ENCODE measurements at regions not wholly inside any gene's neighbourhood (a gene's known extent, or its start where the extent isn't known, plus 50 kb on each side); places are given as distances from the start of the nearest gene placed in this dataset.
"Not testable (repeated sequence)": the region's sequence is repeated elsewhere in the genome, so short reads cannot be mapped to it uniquely, and the experiment has no call there.

DNA sequence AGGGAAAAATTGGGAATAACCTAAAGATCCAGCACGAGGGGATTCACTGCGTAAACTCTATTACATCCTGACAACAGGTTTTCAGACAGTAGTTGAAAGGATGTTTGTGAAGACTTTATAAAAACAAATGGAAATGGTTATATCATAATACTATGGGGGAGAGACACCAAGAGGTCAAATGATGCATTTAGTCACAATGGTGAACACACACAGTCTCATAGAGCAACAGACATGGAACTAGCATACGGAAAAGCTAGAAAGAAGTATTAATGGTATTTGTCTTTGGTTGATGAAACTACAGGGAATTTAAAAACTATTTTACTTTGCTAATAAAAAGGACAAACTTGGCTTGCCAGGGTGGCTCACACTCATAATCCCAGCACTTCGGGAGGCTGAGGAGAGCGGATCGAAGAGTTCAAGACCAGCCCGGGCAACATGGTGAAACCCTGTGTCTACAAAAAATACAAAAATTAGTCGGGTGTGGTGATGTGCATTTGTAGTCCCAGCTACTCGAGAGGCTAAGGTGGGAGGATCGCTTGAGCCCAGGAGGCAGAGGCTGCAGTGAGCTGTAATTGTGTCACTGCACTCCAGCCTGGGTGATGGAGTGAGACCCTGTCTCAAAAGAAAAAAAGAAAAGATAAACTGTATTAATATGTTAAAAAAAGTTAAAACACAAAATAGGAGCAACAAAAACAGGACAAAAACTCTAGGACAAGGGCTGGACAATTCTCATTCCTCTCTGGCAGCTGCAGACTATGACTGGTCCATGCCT lies 94.8 kb downstream of the MYCN start:
- no peak for DNase-seq (ENCODE audit: low spot score)

DNA sequence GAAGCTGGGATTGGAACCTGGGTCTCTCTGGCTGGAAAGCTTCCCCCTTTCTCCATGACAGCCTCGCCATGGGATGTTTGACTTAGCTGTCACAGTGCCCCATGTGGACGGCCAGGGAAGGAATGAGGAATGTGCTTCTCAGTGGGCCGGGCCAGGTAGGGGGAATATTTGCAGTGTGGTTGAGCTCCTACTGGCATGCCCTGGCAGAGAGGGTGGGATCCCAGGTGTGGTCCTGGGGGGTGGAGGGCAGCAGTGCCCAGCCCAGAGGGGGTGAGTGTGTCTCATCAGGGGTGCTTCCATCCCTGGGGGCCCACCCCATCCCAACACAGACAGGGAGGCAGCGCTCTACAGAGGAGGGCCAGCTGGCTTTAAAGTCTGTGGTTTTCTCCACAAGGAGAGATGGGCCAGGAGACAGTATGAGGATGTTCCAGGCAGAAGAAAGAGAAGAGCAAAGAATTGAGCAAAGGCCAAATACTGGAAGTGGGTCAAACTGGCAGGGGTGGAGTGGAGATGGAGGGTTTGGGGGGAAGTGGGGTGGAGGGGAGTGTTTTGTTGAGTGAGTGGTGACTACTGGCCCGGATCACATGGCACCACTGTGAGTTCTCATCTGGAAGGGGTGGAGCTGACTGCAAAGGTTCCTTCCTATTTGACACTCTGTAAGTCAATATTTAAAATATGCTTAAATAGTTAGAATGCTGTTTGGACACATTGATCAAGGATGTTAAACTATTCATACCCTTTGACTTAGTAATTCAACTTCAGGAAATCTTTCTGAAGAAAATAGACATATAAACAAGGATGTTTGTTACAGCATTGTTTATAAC lies 94.0 kb downstream of the MYCN start:
- no peak for DNase-seq (ENCODE audit: low spot score)

DNA sequence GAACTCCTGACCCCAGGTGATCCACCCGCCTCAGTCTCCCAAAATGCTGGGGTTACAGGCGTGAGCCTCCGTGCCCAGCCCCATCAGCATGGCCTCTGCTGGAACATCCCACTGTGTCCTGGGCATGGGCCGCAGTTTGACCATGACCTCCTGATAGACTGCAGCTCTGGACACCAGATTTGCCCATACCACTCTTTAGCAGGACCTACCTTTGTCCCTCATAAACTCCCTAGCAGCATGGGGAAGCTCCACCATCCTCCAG lies 92.6 kb downstream of the MYCN start:
- DNase-seq (ENCODE audit: low spot score) = no peak

DNA sequence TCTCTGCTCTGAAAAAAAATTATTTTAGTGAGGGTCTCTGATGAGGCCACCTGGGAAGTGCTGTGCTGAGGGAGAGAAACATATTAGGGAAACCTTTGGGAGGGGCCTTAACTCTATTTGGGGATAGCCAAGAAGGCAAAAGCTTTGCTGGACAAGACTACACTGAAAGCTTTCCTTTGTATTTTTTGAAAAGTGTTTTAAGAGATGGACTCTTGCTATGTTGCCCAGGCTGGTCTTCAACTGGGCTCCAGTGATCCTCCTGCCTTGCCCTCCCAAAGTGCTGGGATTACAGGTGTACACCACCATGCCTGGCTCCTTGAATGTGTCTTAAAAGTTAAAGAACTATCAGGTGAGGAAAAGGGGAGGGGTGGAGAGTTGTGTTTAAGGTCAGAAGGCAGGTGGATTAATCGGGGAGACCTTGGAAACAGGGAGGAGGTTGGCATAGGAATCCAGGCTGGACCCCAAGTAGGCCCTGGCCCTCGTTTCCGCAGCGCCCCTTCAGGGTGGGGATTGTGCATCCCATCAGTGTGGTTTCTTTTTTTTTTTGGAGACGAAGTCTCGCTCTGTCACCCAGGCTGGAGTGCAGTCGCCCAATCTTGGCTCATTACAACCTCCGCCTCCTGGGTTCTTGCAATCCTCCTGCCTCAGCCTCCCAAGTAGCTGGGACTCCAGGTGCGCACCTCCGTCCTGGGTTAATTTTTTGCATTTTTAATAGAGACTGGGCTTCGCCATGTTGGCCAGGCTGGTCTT lies 92.1 kb downstream of the MYCN start:
- no peak for DNase-seq (ENCODE audit: low spot score)

DNA sequence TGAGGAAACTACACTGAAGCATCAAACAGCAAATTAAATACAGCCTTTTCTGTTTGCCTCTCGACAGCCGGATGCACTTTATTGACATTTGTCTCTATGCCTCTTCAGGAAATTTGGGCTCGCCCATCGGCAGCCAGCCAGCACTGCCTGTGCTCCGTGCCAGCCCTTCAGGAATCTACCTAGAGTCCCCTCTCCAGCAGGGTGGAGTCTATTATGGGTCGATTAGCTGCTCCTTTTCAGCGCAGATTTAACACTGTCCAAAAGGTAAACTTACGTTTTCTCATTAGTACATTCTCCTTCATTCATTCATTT lies 91.5 kb downstream of the MYCN start:
- DNase-seq (ENCODE audit: low spot score) = no peak

DNA sequence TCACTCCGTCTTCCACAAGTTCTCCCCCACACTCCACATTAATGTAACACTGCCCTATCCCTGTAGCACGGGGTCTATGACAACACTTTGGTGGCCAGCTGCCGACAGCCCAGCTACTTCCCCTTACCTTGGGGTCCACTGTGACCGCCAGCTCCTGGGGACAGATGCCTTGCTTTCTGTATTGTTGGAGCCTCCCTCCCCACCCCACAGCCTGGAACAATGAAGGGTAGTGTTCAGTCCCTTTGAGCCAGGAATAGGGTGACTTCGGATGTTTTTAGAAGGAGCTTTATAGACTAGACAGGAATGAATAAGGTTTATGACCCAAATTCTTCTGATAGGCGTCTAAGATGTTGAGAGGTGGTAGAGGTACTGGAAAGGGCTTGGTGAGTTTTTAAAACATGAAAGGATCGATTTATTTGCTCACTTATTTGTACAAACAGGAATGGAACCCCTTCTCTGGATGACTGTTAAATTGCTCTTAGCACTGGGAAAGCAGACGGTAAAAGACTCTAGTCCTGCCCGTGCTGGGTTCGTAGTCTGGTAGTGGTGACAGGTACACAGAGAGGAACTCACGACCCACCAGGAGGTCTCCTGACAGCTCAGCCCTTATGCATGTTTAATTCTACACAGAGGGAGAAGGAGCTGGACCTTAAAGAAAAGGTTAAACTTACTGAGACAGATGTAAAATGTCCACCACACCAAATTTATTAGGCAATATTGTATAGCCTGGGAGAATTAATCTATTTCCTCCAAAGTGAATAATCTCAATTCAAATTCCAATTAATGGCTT lies 90.9 kb downstream of the MYCN start:
- DNase-seq (ENCODE audit: low spot score) = no peak

DNA sequence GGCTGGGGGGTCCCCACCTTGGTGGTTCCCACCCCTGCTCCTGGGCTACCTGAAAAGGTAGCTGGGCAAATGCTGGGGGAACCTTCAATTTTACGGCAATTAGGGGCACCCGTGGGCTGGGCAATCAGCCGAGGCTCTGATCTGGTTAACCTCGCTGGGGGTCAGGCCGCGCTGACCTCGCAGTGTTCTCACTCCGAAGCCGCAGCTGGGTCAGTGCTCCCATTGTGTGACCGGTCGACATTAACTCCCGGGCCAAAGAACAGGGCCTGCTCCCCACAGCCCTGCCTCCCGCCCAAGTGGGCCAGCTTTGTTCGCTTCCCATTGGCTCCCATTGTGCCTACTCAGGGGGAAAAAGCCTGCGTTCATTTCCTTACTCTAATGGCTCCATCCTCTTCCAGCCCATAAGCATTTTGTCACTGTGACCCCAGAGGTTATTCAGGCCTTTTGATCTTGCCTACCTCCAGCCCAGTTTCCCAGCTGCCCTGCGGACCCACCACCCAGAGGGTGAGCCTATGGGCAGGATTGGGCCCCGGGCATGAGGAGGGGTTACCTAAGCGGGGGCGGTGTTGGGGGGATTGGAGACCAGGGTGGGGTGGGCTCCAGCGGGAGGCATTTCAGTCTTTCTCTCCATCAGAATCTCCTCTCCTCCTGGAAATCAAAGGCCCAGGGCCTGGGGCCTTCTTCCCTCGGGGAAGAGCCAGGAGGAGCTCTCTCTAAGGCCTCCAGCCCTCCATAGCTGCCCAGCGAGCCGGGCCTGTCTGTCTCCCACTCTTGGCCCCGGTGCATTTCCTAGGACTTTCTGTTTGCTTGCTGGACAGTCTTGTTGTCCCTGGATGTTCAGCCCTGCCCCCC lies 90.1 kb downstream of the MYCN start:
- no peak for DNase-seq (ENCODE audit: low spot score)

DNA sequence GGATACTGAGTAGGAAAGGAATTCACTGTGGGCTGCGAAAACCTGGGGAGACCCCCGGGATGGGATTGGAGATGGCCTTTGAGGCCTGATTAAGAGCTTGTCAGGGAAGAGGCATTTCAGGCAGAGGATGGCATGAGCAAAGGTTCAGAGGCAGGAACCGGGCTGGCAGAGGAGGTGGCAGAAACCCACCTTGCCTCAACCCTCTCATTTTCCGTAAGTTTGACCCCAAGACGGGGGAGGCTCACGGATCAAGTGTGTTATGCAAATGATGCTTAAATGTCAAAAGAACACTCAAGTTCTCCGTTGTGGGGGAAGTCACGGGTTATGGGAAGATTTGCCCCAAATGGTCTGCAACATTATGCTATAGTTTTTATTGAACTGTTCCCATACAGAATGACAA lies 88.3 kb downstream of the MYCN start:
- no peak for DNase-seq (ENCODE audit: low spot score)

DNA sequence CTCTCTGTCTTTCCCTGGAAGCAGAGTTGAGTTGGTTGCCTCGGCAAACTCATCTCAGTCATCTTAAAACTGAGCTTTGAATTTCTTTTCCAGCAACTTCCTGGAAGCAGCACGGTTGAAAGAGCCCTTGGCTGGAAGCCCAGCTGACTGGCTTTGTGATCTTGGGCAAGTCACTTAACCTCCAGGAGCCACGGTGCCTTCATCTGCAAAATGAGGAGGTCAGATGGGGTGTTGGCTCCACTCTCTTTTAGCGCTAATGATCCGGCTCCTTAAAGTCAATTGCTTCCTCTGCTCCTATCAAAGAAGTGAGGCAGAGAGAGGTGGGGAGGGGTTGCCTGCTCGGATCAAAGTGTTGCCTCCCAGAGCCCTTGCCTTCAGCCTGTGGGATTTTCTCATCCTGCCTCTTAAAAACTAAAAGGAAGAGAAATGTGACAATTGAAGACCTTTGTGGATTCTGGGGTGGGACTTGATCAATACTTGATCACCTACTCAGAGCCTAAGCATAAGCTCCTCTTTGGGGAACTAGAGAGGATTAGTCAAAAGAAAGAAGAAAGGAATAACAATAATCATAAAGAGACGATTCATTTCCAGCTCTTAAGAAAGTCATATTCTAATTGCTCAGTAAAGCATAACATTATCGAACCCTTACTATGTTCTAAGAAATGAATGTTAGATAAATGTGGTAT lies 86.6 kb downstream of the MYCN start:
- no peak for DNase-seq (ENCODE audit: low spot score)

DNA sequence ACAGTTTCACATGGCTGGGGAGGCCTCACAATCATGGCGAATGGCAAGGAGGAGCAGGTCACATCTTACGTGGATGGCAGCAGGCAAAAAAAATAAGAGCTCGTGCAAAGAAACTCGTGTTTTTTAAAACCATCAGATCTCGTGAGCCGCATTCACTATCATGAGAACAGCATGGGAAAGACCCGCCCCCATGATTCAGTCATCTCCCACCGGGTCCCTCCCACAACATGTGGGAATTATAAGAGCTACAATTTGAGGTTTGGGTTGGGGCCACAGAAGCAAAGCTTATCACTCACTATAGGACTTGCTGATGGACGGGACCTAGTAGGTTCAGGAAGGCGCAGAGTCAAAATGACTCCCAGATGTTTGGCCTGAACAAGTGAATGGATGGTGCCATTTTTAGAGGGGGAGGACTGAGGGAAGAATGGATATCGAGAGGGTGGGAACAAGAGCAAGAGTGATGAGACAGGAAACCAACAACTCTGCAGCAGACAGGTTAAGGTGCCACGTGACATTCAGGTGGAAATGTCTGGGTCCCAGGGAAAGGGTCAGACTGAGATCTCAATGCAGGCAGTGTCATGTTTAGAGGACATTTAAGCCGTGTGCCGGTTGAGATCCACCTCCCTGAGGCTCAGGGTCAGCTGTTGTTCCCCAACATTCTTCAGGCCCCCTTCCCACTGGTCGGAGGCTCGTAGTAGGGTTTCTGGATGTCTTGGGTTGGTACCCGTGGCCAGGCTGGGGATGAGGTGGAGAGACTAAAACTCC lies 85.7 kb downstream of the MYCN start:
- DNase-seq (ENCODE audit: low spot score) = no peak

DNA sequence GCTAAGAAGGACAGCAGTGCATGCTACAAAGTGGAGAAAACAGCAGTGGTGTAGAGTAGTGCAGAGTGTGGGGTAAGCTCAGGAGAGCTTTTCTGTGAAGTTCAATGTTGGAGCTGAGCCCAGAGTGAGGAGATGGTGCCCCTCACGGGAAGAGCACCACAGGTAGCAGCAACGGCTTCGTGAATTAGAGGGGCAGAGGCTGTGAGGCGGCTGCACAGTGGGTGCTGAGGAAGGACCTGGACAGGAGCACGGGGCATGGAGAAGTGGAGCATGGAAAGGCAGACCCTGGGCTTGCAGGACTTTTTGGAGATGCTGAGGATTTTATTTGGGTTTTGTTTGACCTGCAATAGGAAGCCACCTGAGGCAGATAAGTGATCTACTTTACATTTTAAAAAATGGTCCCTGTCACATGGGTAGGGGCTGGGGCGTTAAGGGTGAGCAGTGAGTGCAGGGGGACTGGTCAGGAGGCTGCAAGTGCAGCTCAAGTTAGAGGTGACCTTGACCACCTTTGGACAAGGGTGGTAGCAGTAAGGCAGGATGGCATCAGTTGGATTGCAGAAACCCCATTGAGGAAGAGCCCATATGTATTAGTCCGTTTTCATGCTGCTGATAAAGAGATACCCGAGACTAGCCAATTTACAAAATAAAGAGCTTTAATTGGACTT lies 85.0 kb downstream of the MYCN start:
- no peak for DNase-seq (ENCODE audit: low spot score)

DNA sequence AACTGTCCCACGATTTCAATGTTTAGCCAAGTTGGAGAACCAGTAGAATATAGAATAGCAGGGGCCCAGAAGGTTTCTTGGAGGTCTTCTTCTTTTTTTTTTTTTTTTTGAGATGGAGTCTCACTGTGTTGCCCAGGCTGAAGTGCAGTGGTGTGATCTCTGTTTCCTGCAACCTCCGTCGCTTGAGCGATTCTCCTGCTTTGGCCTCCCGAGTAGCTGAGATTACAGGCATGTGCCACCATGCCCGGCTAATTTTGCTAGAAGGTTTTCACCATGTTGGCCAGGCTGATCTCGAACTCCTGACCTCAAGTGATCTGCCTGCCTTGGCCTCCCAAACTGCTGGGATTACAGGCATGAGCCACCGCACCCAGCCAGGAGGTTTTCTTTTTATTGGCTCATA lies 84.3 kb downstream of the MYCN start:
- DNase-seq (ENCODE audit: low spot score) = not testable (repeated sequence)

DNA sequence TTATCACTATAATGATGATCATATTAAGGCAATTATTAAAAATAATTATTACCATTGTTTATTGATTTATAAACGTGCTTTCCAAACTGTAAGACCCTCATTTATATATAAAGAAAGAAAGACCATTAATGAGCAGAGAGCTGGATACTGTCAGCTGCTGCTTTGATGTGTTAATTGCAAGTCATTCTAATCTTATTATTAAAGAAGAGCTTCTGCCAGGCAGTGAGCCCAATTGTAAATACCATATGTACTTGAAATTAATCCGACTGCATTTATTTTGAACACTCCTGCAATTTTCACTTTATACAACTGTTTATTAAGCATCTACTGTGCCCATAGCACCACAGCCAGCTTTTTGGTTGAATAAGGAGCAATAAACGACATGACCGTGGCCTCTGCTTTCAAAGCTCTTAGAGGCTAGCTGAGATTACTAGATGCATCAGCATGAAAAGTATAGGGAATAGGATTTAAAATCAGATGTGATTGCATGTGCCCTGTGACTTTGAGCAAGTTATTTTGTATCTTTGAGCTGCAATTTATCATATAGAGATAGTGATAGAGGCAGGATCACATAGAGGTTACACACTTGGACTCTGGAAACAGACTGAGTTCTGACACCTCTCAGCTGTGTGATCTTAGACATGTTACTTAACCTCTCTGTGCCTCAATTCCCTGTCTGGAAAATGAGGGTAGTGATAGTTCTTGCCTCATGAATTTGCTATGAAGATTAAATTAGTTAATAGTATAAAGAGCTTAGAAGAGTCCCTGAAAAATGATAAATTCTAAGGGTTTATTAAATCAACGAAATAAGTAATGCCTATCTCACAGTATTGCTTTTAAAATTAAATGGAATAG lies 83.4 kb downstream of the MYCN start:
- no peak for DNase-seq (ENCODE audit: low spot score)

DNA sequence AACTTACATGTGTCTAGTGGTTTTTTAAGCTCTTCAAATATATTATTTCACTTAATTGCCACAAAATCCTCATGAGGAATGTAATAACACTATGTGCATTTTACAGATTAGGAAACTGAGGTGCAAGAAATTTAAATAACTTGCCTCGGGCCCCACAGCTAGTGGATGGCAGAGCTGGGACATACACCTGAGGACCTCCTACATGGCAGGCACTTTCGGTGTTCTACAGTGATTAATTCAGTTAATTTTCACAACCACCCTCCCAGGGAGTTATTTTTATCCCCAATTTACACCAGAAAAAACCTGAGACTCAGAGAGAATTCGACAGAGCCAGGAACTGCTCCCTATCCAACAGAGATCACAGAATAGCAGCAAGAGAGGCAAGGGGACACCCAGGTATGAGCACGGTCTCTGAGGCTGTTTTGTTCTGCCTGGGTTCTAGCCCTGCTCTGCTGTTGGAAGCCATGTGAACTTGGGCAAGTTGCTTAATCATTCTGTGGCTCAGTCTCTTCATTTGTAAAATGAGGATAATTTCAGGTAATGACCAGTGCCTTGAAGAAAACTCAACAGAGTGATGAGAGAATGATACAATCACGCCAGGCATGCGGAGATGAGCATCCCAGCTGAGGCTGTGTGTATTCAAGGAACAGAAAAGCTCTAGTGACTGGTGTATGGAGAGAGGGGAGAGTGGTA lies 82.3 kb downstream of the MYCN start:
- DNase-seq (ENCODE audit: low spot score) = no peak

DNA sequence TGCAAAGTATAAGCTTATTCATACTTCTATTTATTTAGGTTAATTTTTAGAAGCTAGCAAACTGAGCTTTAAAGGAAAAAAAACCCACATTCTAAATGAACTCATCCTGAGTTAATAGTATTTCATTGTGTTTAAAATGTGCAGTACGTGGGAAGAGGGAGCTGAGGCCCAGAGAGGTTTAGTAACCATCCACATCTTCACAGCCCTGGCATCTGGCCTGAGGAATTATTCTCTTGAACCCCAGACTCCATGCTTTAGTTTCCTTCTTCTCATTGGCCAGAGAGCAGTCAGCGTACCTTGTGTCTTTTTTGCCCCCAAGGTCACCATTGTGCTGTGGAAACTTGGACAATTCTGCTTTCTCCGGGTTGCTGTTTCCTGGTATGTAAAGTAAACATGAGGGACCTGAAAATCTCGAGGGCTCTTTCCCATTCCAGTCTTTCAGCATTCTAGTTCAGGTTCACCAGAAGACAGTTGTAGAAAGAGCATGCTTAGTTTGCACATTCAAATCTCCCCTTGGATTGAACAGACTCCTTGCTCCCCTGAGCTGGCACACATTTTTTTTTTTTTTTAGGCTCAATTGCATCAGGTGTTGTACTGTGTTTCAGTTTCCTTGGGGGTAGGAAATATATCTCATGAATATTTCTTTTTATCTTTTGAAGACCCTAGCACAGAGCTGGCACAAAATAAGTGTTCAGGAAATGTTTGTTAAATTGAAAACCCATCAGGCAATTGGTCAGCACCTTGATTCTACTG lies 81.4 kb downstream of the MYCN start:
- DNase-seq (ENCODE audit: low spot score) = no peak

DNA sequence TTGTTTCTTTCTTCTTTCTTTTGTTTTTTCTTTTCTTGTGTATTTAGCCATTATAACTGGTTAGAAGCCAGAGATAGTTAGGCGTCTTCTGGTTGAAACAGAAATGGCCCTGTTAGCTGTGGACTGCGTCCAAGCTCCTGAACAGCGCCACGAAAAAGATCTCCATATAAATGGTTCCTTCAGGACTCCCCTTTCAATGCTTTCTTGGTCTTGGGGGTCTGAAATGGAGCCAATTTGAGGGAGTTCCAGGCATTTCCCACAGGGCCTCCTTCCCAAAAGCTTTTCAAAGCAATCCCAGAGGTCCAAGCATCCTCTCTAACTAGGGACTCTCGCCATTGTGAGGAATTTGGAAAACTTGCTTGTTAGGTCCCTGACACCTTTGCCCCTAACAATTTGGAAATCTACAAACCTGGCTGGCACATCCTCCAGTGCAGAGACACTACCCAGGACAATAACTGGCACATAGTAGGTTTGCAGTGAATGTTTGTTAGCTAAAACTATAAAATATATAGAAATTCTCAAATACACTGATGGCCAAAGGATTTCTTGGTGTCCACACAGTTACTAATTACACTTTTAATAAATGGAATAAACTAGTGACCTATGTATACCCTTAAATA lies 80.1 kb downstream of the MYCN start:
- DNase-seq (ENCODE audit: low spot score) = no peak

Data from NAMALWA (cell line).